T-helper 1 cell (primary cell): ENCODE measurements at regions not wholly inside any gene's neighbourhood (a gene's known extent, or its start where the extent isn't known, plus 50 kb on each side); places are given as distances from the start of the nearest gene placed in this dataset.
"Not testable (repeated sequence)": the region's sequence is repeated elsewhere in the genome, so short reads cannot be mapped to it uniquely, and the experiment has no call there.

ENCODE experiments used
- DNase-seq, 5 donors: peaks; one replicate each; pipeline ENCODE4 v3.0.0-alpha.2; 2012 to 2020

- no peak for DNase-seq
Measured at GRCh38 chr2:183937220-183937619, 661.1 kb upstream of the ZNF804A start.

GRCh38 chr2:183946193-183946592, 652.1 kb upstream of the ZNF804A start:
- no peak for DNase-seq

DNA sequence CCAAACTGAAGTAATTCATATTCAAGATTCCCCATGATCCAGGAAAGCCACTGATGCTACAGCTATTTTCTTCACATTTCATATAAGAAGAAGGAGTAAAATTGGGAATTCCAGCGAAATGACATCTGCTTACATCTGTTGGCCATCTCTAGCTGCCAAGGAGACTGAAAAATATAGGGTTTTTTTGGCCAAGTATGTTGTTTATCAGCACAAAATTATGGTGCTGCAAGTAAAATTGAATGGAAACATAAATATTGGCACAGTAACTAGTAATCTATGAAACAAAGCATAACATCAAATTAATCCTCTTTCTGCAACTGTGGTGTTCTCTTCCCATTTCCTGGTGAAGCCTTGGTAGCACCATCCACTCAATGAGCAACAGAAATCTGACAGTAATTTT, 649.5 kb upstream of the ZNF804A start:
- no peak for DNase-seq

GRCh38 chr2:183950673-183951072, 647.7 kb upstream of the ZNF804A start:
- DNase-seq = no peak

DNA sequence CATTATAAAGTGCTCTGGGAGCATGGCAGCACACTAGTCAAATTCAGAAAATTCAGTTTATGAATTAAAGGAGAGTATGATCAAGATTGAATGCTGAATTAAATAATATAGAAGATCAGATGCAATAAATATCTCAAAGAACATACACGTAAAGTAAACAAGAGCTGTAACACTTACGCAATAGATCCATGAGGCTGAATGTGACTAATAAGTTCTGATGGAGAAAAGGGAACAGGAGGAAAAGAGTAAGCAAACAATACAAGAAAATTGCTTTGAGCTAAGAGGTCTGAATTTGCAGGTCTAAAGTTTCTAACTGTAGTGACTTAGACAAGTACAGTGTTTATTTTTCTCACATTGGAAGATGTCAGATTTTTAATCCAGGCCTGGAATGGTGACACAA, 646.7 kb upstream of the ZNF804A start:
- DNase-seq = no peak

GRCh38 chr2:183952741-183953140, 645.6 kb upstream of the ZNF804A start:
- DNase-seq = no peak

DNA sequence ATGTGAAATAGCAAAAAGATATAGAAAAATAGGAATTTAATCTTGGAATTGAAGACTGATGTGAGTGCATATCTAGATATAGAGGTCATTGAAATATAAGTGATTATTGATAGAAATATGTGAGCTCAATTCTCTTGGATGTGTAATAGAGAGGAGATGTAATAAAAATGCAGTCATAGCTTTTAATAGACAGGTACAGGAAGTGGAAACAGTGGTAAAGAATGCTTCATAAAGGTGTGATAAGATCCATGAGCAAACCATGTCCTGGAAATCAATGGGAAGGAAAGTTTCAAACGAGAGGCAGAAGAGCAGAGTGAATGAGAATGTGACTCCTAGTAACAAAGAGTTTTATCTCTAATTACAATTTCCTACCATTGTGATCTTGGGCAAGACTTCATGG, 634.7 kb upstream of the ZNF804A start:
- no peak for DNase-seq

DNA sequence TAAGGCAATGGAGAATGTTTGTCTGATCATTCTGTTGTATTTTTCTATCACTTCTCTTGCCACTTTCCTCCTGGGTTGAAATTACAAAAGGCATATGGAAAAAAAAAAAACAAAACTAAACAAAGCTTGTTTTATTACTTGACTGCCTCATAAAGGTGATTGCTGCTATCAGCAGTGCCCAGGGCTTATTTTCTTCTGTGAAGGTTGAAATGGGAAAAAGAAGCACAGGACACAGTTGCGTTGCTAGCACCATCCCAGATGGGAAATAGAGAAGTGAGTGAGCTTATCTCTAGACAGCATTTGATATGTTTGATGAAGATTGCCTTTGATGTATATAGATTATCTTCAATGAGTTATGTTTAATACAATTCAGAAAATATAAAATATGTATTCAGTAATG, 633.8 kb upstream of the ZNF804A start:
- DNase-seq = no peak

DNA sequence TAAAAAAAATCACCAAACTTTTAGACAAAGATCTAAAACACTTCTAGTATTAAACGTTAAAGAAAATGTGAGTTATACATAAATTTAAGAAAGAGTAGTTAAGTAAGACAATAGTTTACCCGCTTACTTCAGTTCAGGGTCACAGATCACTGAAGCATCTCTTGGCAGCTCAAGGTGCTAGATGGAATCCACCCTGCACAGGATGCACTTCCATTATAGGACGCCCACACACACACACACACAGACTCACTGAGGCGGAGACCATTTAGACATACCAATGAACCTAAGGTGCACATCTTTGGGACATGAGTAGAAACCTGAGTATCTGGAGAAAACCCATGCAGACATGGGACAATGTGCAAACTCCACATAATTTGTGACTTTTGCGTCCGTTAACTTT, 630.6 kb upstream of the ZNF804A start:
- DNase-seq = no peak

- DNase-seq = not testable (repeated sequence)
Measured at GRCh38 chr2:183975676-183976075, 622.7 kb upstream of the ZNF804A start.

GRCh38 chr2:183984871-183985270, 613.5 kb upstream of the ZNF804A start:
- no peak for DNase-seq

- no peak for DNase-seq
Measured at GRCh38 chr2:183991968-183992367, 606.4 kb upstream of the ZNF804A start.

DNA sequence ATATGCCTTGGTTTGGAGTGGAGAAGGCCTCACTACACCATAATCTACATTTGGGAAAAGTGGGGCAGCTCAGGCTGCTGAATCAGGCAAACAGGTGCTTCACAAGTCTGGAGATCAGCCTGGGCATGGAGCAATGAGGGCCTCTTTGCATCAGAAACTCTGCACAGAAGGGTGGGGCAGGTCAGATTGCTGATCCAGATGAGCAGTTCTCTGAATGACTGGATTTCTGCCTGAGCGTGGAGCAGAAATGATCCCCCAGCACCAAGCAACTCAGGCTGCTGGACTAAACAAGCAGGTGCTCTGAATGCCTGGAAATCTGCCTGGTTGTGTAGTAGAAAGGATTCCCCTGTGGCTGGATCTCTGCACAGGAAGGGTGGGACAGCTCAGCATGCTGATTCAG, 605.3 kb upstream of the ZNF804A start:
- no peak for DNase-seq

DNA sequence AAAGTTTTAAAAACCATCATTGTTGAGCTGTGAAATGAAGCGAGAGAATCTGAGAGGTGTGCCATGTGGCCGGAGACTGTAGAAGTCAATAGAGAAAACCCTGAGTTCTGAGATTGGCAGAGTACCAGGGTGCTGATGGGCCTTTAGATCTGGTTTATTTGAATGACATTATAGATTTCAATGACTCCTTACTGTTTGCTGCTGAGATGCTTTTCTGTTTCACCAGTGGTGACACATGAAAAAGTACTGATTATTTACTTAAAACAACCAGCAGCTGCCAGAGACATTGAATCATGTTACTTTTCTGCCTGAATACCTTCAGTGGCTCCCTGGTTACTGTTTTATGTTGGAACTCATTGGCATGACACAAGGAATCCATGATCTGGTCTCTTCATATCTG, 602.7 kb upstream of the ZNF804A start:
- no peak for DNase-seq

- DNase-seq = no peak
Measured at GRCh38 chr2:183996825-183997793, 601.2 kb upstream of the ZNF804A start.

- no peak for DNase-seq
Measured at GRCh38 chr2:183998041-183998796, 600.1 kb upstream of the ZNF804A start.

- no peak for DNase-seq
Measured at GRCh38 chr2:183998797-183999190, 599.5 kb upstream of the ZNF804A start.

GRCh38 chr2:184004289-184004947, 593.9 kb upstream of the ZNF804A start:
- no peak for DNase-seq

- DNase-seq = no peak
Measured at GRCh38 chr2:184004948-184005672, 593.2 kb upstream of the ZNF804A start.

- no peak for DNase-seq
Measured at GRCh38 chr2:184006998-184007397, 591.3 kb upstream of the ZNF804A start.

- no peak for DNase-seq
Measured at GRCh38 chr2:184026961-184027360, 571.4 kb upstream of the ZNF804A start.

GRCh38 chr2:184030245-184030644, 568.1 kb upstream of the ZNF804A start:
- DNase-seq = no peak

GRCh38 chr2:184030989-184031388, 567.3 kb upstream of the ZNF804A start:
- DNase-seq = no peak
